ENCODE measurements at regions not wholly inside any gene's neighbourhood (a gene's known extent, or its start where the extent isn't known, plus 50 kb on each side); places are given as distances from the start of the nearest gene placed in this dataset.
"Not testable (repeated sequence)": the region's sequence is repeated elsewhere in the genome, so short reads cannot be mapped to it uniquely, and the experiment has no call there.

- no peaks in the 10 kb centered on the region for H3K4me1 Mint-ChIP-seq
- peak overlapping the region; percentile 24 for H3K27ac Mint-ChIP-seq
- H3K9me3 Mint-ChIP-seq: peaks cover 3% of the 10 kb centered on the region
- H3K27me3 Mint-ChIP-seq: no peaks in the 10 kb centered on the region
- peak overlapping the region; percentile 70 for H3K4me3 Mint-ChIP-seq
- DNase-seq (ENCODE audit: low spot score in 2 of 2) (no peak), ATAC-seq (ENCODE audit: low read depth) (peak; percentile 37)
- H3K36me3 Mint-ChIP-seq: no peaks in the 10 kb centered on the region
These were observed 991.1 kb downstream of the GBE1 start for GRCh38 chr3:80770106-80771074.

GRCh38 chr3:80769683-80770082, 991.8 kb downstream of the GBE1 start:
- Mint-ChIP-seq H3K9me3 (peaks cover 3% of the 10 kb centered on the region), H3K27me3 (no peaks in the 10 kb centered on the region), H3K27ac (peak overlapping the region; percentile 24), H3K36me3 (no peaks in the 10 kb centered on the region), H3K4me1 (no peaks in the 10 kb centered on the region), H3K4me3 (peak overlapping the region; percentile 70)
- DNase-seq (ENCODE audit: low spot score in 2 of 2) (no peak), ATAC-seq (ENCODE audit: low read depth) (no peak)

GRCh38 chr3:80767604-80768003, 993.8 kb downstream of the GBE1 start:
- H3K27ac Mint-ChIP-seq: no peak overlapping the region
- ATAC-seq (ENCODE audit: low read depth) (no peak), DNase-seq (ENCODE audit: low spot score in 2 of 2) (no peak)
- no peaks in the 10 kb centered on the region for H3K27me3 Mint-ChIP-seq
- H3K4me3 Mint-ChIP-seq: no peak overlapping the region
- no peaks in the 10 kb centered on the region for H3K4me1 Mint-ChIP-seq
- H3K9me3 Mint-ChIP-seq: peaks cover 7% of the 10 kb centered on the region
- no peaks in the 10 kb centered on the region for H3K36me3 Mint-ChIP-seq

GRCh38 chr3:80754969-80755368, 987.2 kb upstream of the ROBO1 start:
- Mint-ChIP-seq H3K9me3 (peaks cover 2% of the 10 kb centered on the region), H3K27ac (no peak overlapping the region), H3K4me3 (no peak overlapping the region), H3K4me1 (no peaks in the 10 kb centered on the region), H3K27me3 (no peaks in the 10 kb centered on the region), H3K36me3 (no peaks in the 10 kb centered on the region)
- no peak for DNase-seq (ENCODE audit: low spot score in 2 of 2)
- no peak for ATAC-seq (ENCODE audit: low read depth)

- Mint-ChIP-seq H3K27me3 (no peaks in the 10 kb centered on the region), H3K4me3 (no peak overlapping the region), H3K36me3 (no peaks in the 10 kb centered on the region), H3K27ac (no peak overlapping the region), H3K9me3 (peaks cover 2% of the 10 kb centered on the region), H3K4me1 (no peaks in the 10 kb centered on the region)
- ATAC-seq (ENCODE audit: low read depth) (no peak), DNase-seq (ENCODE audit: low spot score in 2 of 2) (no peak)
These were observed 985.2 kb upstream of the ROBO1 start for GRCh38 chr3:80753021-80753420.

GRCh38 chr3:80750637-80751036, 982.8 kb upstream of the ROBO1 start:
- H3K27me3 Mint-ChIP-seq: no peaks in the 10 kb centered on the region
- no peaks in the 10 kb centered on the region for H3K4me1 Mint-ChIP-seq
- no peaks in the 10 kb centered on the region for H3K36me3 Mint-ChIP-seq
- peaks cover 2% of the 10 kb centered on the region for H3K9me3 Mint-ChIP-seq
- DNase-seq (ENCODE audit: low spot score in 2 of 2) (no peak), ATAC-seq (ENCODE audit: low read depth) (no peak)
- no peak overlapping the region for H3K4me3 Mint-ChIP-seq
- no peak overlapping the region for H3K27ac Mint-ChIP-seq

- Mint-ChIP-seq H3K36me3 (no peaks in the 10 kb centered on the region), H3K4me1 (no peaks in the 10 kb centered on the region), H3K27ac (no peak overlapping the region), H3K4me3 (no peak overlapping the region), H3K9me3 (peaks cover 6% of the 10 kb centered on the region), H3K27me3 (no peaks in the 10 kb centered on the region)
- DNase-seq (ENCODE audit: low spot score in 2 of 2) (no peak), ATAC-seq (ENCODE audit: low read depth) (no peak)
These were observed 967.1 kb upstream of the ROBO1 start for GRCh38 chr3:80734920-80735319.

- Mint-ChIP-seq H3K9me3 (peaks cover 3% of the 10 kb centered on the region), H3K36me3 (no peaks in the 10 kb centered on the region), H3K27me3 (no peaks in the 10 kb centered on the region), H3K27ac (no peak overlapping the region), H3K4me3 (no peak overlapping the region), H3K4me1 (no peaks in the 10 kb centered on the region)
- ATAC-seq (ENCODE audit: low read depth): no peak
- DNase-seq (ENCODE audit: low spot score in 2 of 2): no peak
These were observed 966.7 kb upstream of the ROBO1 start for GRCh38 chr3:80734483-80734882.

GRCh38 chr3:80733522-80734176, 965.9 kb upstream of the ROBO1 start:
- Mint-ChIP-seq H3K4me1 (no peaks in the 10 kb centered on the region), H3K27me3 (no peaks in the 10 kb centered on the region), H3K27ac (no peak overlapping the region), H3K9me3 (peaks cover 3% of the 10 kb centered on the region), H3K36me3 (no peaks in the 10 kb centered on the region), H3K4me3 (no peak overlapping the region)
- DNase-seq (ENCODE audit: low spot score in 2 of 2): no peak
- ATAC-seq (ENCODE audit: low read depth): no peak

- H3K27me3 Mint-ChIP-seq; ATAC-seq (ENCODE audit: low read depth); H3K27ac Mint-ChIP-seq; H3K4me3 Mint-ChIP-seq; H3K36me3 Mint-ChIP-seq; H3K9me3 Mint-ChIP-seq; DNase-seq (ENCODE audit: low spot score in 2 of 2); H3K4me1 Mint-ChIP-seq: not testable (repeated sequence)
These were observed 959.8 kb upstream of the ROBO1 start for GRCh38 chr3:80727561-80727960.

GRCh38 chr3:80709597-80710322, 942.0 kb upstream of the ROBO1 start:
- not testable (repeated sequence) for H3K36me3 Mint-ChIP-seq; DNase-seq (ENCODE audit: low spot score in 2 of 2); H3K9me3 Mint-ChIP-seq; H3K27ac Mint-ChIP-seq; H3K27me3 Mint-ChIP-seq; H3K4me3 Mint-ChIP-seq; ATAC-seq (ENCODE audit: low read depth); H3K4me1 Mint-ChIP-seq

- H3K4me1 Mint-ChIP-seq: no peaks in the 10 kb centered on the region
These were observed 937.5 kb upstream of the ROBO1 start for GRCh38 chr3:80705290-80705689.

GRCh38 chr3:80701349-80701748, 933.6 kb upstream of the ROBO1 start:
- no peaks in the 10 kb centered on the region for H3K36me3 Mint-ChIP-seq

More at GRCh38 chr3:80705290-80705689, 937.5 kb upstream of the ROBO1 start:
- Mint-ChIP-seq H3K36me3 (no peaks in the 10 kb centered on the region), H3K27ac (no peak overlapping the region), H3K9me3 (peaks cover 2% of the 10 kb centered on the region), H3K4me3 (no peak overlapping the region), H3K27me3 (no peaks in the 10 kb centered on the region)
- no peak for DNase-seq (ENCODE audit: low spot score in 2 of 2)
- ATAC-seq (ENCODE audit: low read depth): no peak

GRCh38 chr3:80697291-80697690, 929.5 kb upstream of the ROBO1 start:
- Mint-ChIP-seq H3K4me3 (no peak overlapping the region), H3K36me3 (no peaks in the 10 kb centered on the region), H3K9me3 (peaks cover 2% of the 10 kb centered on the region), H3K27ac (no peak overlapping the region), H3K27me3 (no peaks in the 10 kb centered on the region), H3K4me1 (no peaks in the 10 kb centered on the region)
- ATAC-seq (ENCODE audit: low read depth) (no peak), DNase-seq (ENCODE audit: low spot score in 2 of 2) (no peak)

More at GRCh38 chr3:80701349-80701748, 933.6 kb upstream of the ROBO1 start:
- DNase-seq (ENCODE audit: low spot score in 2 of 2): no peak
- peaks cover 2% of the 10 kb centered on the region for H3K9me3 Mint-ChIP-seq
- H3K4me3 Mint-ChIP-seq: no peak overlapping the region
- no peak for ATAC-seq (ENCODE audit: low read depth)
- no peak overlapping the region for H3K27ac Mint-ChIP-seq
- no peaks in the 10 kb centered on the region for H3K27me3 Mint-ChIP-seq
- H3K4me1 Mint-ChIP-seq: no peaks in the 10 kb centered on the region
